ENCODE measurements at regions not wholly inside any gene's neighbourhood (a gene's known extent, or its start where the extent isn't known, plus 50 kb on each side); places are given as distances from the start of the nearest gene placed in this dataset.

GRCh38 chr10:118408181-118408580 lies 66.1 kb upstream of the FAM204A start:
- no peak for ATAC-seq
- TF ChIP-seq ZC3H10 (CRISPR knock-in tag; IDR thresholded peaks at IDR 0.05) (no peak), TCF4 (CRISPR knock-in tag; IDR thresholded peaks at IDR 0.05; ENCODE audit: borderline replicate concordance) (no peak), CSRNP3 (CRISPR knock-in tag; IDR thresholded peaks at IDR 0.05) (no peak), PPARA (CRISPR knock-in tag; IDR thresholded peaks at IDR 0.05; ENCODE audit: borderline replicate concordance) (no peak), ZNF70 (CRISPR knock-in tag; IDR thresholded peaks at IDR 0.05) (no peak), POU6F1 (CRISPR knock-in tag; IDR thresholded peaks at IDR 0.05; ENCODE audit: borderline replicate concordance, low read depth) (no peak), TSHZ2 (CRISPR knock-in tag; IDR thresholded peaks at IDR 0.05) (no peak), ZNF565 (CRISPR knock-in tag; conservative IDR thresholded peaks at IDR 0.05; ENCODE audit: low read depth) (no peak), ZFP30 (CRISPR knock-in tag; IDR thresholded peaks at IDR 0.05) (no peak), ARNTL (CRISPR knock-in tag; IDR thresholded peaks at IDR 0.05; ENCODE audit: borderline replicate concordance, low read depth) (no peak), ESRRG (CRISPR knock-in tag; IDR thresholded peaks at IDR 0.05) (no peak), RARB (CRISPR knock-in tag; IDR thresholded peaks at IDR 0.05) (no peak), CREB5 (CRISPR knock-in tag; IDR thresholded peaks at IDR 0.05; ENCODE audit: low read depth) (no peak), OSR1 (CRISPR knock-in tag; IDR thresholded peaks at IDR 0.05) (no peak), GLIS3 (CRISPR knock-in tag; IDR thresholded peaks at IDR 0.05) (no peak)

GRCh38 chr10:118407777-118408176 lies 65.7 kb upstream of the FAM204A start:
- TF ChIP-seq TSHZ2 (CRISPR knock-in tag; IDR thresholded peaks at IDR 0.05), result no peak
- no peak for TF ChIP-seq ZNF565 (CRISPR knock-in tag; conservative IDR thresholded peaks at IDR 0.05; ENCODE audit: low read depth)
- no peak for TF ChIP-seq ESRRG (CRISPR knock-in tag; IDR thresholded peaks at IDR 0.05)
- TF ChIP-seq OSR1 (CRISPR knock-in tag; IDR thresholded peaks at IDR 0.05), result no peak
- TF ChIP-seq ZNF8 (CRISPR knock-in tag; IDR thresholded peaks at IDR 0.05), result no peak
- no peak for TF ChIP-seq ZC3H10 (CRISPR knock-in tag; IDR thresholded peaks at IDR 0.05)
- no peak for TF ChIP-seq BACH2 (CRISPR knock-in tag; IDR thresholded peaks at IDR 0.05; ENCODE audit: borderline replicate concordance)
- no peak for TF ChIP-seq ISL1 (CRISPR knock-in tag; IDR thresholded peaks at IDR 0.05)
- TF ChIP-seq TCF4 (CRISPR knock-in tag; IDR thresholded peaks at IDR 0.05; ENCODE audit: borderline replicate concordance), result no peak
- TF ChIP-seq ZFP30 (CRISPR knock-in tag; IDR thresholded peaks at IDR 0.05), result no peak
- no peak for TF ChIP-seq PPARA (CRISPR knock-in tag; IDR thresholded peaks at IDR 0.05; ENCODE audit: borderline replicate concordance)
- no peak for TF ChIP-seq SNAI2 (CRISPR knock-in tag; IDR thresholded peaks at IDR 0.05)
- no peak for TF ChIP-seq ZFP3 (CRISPR knock-in tag; IDR thresholded peaks at IDR 0.05)
- no peak for TF ChIP-seq POU6F1 (CRISPR knock-in tag; IDR thresholded peaks at IDR 0.05; ENCODE audit: borderline replicate concordance, low read depth)
- no peak for TF ChIP-seq GLIS3 (CRISPR knock-in tag; IDR thresholded peaks at IDR 0.05)
- TF ChIP-seq PATZ1 (CRISPR knock-in tag; IDR thresholded peaks at IDR 0.05; ENCODE audit: borderline replicate concordance), result no peak
- TF ChIP-seq ZNF70 (CRISPR knock-in tag; IDR thresholded peaks at IDR 0.05), result no peak
- TF ChIP-seq TOX (CRISPR knock-in tag; IDR thresholded peaks at IDR 0.05; ENCODE audit: borderline replicate concordance), result no peak
- TF ChIP-seq CSDC2 (CRISPR knock-in tag; IDR thresholded peaks at IDR 0.05), result no peak
- no peak for TF ChIP-seq ARNTL (CRISPR knock-in tag; IDR thresholded peaks at IDR 0.05; ENCODE audit: borderline replicate concordance, low read depth)
- ATAC-seq, result no peak

Measured in SK-N-SH treated with all-trans-retinoic acid at 6 μM for 48 hours (cell line).